HG02973 (cell line): ENCODE measurements at regions not wholly inside any gene's neighbourhood (a gene's known extent, or its start where the extent isn't known, plus 50 kb on each side); places are given as distances from the start of the nearest gene placed in this dataset.
"Not testable (repeated sequence)": the region's sequence is repeated elsewhere in the genome, so short reads cannot be mapped to it uniquely, and the experiment has no call there.

ENCODE experiments used
- ATAC-seq: cut with Tn5 transposase; IDR thresholded peaks from one replicate; pipeline ENCODE4 v1.9.1; 2021; ENCODE audit warnings: moderate library complexity; ENCODE audit not compliant: unreplicated experiment

DNA sequence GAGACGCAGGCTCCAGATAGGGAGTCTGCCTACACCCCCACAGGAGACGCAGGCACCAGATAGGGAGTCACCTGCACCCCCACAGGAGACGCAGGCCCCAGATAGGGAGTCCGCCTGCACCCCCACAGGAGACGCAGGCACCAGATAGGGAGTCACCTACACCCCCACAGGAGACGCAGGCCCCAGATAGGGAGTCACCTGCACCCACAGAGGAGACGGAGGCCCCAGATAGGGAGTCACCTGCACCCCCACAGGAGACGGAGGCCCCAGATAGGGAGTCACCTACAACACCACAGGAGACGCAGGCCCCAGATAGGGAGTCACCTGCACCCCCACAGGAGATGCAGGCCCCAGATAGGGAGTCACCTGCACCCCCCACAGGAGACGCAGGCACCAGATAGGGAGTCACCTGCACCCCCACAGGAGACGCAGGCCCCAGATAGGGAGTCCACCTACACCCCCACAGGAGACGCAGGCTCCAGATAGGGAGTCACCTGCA, 77.2 kb upstream of the PPP2R2D start:
- ATAC-seq: not testable (repeated sequence)

DNA sequence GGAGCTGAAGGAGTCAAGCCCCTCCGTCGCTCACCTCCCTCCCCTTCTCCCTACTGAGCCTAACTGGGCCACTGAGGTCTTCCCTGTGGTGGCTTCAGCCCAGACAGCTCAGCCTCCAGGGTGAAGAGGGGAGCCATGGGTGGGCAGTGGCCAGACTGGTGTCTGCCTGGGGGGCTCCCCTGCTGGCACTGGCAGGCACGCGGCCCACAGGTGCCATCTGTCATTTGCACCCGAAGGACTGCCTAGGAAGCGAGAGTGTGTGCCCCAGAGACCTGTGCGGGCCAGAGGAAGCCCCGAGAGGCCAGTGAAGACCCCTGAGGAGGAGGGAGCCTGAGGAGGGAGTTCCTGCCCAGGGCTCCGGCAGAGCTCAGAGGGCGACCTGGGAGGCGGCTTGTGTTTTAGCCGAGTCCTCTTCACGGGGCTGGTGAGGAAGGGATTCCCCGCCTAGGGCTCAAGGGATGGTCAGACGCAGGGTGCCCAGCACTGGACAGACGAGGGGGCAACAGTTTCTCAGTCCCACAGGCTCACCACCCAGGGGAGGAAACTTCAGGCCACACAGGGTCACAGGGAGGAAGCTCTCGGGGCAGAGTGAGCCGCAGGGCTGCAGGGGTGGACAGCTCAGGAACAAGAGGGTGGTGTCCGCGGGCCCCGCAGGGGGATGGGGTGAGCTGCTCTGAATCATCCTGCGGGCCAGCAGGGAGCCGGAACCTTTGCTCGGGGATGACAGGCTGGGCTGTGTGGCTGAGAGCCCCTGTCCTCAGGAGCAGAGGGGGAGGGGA, 76.2 kb upstream of the PPP2R2D start:
- ATAC-seq: no peak

DNA sequence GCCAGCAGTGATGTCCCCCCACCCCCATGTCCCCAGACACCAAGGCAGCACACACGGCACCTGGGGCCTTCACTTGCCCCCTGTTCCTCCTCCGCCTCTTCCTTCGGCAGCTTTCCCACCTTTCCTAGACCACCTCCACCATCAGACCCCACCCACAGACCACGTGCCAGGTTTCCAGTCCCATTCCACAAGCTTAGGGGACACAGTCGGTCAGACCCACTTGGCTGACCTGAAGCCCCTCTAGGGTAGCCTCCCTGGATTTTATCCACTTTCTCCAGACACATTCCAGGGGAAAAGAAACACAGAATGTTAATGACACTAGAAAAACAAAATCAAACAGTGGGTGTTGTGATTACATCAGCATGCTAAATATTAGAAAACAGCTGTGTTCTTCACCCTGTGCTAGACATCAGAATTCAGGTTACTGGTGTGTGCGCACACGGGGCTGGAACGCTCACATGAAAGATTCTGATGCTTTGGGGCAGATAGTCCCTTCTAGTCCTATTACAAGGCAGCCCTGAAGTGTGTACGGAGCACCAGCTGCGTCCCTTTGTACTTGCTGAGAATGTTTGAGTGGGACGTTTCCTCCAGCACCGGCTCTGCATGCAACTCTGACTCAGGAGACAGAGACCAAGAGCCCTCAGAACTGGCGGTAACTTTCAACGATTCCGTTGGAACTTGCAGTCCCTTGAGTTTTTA, 75.5 kb upstream of the PPP2R2D start:
- no peak for ATAC-seq

DNA sequence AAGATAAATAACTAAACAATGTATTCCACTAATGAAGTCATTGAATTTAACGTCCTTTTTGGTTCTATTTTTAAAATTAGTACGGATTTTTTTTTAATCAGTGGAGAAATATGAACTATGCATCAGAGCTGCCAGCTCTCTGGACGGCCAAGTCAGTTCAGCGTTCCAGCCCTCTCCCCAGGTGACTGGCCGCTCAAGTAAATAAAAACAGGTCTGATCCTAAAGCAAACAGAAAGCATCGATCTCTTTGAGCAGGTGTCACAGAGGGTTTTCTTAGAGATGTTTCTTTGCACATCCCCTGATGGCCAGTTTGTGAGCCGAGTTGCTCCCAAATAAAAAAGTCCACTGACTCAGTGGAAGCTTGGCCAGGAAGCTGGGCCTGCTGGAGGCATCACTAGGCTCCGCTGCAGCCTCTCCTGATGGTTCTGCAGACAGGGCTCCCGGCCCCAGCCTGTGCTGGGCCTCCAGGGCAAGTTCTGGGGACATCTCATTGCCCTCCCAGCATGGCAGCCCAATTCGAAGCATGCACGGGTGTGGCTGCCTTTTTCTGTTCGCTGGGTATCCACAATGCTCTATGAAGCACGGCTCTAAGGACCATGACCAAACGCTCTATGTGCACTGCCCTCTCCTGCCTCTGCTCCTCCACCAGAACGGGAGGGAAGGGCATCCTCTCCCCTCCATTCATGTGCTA, 74.7 kb upstream of the PPP2R2D start:
- no peak for ATAC-seq

DNA sequence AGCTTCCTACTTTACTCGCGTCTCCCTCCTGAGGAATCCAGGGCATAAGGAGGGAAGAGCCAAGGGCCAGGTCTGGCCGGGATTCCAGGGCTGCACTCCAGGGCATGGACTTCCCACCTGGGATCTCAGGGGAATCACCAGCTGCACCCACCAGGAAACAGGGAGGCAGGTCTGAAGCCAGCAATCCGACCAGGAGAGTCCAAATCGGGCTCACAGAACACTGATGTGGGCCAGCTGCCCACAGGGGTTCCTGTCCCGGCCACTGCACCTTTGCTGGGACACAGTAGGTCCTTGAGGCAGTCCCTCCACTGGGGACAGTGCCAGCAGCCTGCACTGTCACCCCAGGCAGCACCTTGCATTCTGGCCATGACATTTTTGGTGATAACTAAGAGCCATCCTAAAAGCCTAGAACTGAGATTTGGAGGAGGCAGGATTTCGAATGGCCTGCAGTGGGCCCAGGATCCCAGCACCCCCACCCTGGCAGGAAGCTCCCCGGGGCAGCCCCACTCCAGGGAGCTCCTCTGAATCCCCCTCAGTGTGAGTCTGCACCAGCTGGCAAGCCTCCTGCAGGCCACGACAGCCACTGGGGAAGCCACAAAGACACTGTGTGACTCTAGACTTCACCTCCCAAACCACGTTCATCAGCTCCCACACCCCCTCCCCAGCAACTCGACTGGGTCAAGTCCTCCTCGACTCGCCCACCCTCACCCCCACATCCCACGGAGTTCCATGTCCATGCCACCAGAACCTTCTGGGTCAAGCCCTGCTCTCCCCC, 71.5 kb upstream of the PPP2R2D start:
- ATAC-seq: no peak

DNA sequence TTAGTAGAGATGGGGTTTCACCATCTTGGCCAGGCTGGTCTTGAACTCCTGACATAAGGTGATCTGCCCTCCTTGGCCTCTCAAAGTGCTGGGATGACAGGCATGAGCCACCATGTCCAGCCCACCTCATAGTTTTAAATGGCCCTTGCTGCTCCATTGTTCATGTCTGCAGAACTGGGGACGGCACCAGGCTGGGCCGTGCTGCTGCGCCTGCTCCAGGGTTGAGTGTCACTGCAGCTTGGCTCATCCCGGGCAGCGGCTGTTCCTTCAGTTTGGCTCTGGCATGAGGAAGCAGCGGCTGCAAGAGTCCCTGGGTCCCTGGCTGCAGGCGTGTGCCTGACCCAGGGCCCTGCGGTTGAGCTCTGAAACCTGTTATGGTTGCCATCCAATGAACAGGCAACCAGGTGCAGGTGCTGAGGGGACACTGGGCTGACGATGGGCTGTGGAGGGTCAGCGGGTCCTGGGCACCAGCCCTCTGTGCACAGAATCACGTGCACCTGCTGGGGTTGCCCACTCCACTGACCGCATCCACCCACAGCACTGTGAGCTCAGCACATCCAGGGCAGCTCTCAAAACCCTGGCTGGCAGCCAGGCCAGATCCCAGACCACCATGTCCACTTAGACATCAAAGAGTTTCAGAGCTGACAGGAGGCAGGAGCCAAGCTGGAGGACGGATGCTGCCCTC, 70.2 kb upstream of the PPP2R2D start:
- ATAC-seq: no peak

DNA sequence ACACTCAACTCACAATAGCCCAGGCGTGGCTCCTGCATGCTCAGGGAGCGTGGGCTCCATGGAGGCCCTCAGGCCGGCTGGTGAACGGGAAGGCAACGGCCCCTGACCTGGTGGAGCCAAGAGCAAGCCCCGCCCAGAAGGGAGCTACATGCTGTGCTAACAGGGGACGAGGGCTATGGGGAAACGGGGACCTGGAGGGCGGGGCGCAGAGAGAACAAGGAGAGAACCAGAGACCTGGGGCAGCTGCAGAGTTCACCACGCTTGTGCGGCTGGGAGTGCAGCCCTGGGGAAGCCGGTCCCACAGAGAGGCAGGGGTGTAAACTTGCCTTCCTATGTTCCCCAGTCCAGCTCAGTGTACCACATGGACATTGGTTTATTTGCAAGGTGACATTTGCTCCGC, 69.2 kb upstream of the PPP2R2D start:
- no peak for ATAC-seq

DNA sequence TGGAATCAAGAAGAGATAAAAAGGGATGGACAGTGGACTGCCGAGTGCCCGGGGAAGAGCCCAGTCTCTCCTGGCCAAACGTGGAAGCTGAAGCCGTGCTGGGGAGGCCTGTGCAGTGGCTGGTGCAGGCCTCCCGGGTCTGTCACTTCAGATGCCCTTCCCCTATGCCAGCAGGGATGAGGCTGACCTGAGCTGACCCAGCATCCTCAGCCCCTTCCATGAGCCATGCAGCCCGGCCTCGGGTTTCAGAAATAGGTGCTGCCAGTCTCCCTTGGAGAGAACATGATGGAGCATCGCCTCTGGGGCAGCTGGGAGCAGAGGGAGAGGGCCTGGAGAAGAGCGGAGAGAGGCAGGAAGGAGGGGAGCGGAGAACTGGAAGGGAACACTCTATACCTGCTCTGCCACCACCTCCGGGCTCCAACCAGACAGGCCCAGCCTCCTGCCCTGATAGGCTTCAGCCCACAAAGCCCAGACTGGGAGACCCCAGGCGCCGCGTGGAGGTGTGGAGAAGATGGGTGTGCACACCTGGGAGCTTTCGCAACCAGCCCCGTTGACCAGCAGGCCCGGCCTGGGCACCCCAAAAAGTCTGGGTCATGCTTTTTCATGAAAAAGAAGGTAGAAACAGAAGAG, 68.6 kb upstream of the PPP2R2D start:
- no peak for ATAC-seq

DNA sequence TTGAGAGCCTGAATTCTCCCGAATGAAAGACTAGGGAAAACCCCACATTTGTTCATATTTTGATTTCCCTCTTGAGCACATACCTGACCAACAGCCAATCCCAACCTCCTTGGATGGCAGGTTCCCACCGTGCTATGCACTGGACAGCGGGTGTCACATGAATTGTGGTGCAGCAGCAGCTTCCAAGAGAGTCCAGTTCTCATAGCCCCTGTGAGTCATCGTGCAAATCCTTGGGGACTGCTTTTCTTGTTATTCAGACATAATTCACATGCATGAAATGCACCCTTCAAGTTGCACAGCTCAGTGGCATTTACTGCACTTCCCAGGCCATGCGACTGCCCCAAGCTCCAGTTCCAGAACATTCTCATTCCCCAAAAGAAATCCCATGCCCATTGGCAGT, 67.8 kb upstream of the PPP2R2D start:
- no peak for ATAC-seq

DNA sequence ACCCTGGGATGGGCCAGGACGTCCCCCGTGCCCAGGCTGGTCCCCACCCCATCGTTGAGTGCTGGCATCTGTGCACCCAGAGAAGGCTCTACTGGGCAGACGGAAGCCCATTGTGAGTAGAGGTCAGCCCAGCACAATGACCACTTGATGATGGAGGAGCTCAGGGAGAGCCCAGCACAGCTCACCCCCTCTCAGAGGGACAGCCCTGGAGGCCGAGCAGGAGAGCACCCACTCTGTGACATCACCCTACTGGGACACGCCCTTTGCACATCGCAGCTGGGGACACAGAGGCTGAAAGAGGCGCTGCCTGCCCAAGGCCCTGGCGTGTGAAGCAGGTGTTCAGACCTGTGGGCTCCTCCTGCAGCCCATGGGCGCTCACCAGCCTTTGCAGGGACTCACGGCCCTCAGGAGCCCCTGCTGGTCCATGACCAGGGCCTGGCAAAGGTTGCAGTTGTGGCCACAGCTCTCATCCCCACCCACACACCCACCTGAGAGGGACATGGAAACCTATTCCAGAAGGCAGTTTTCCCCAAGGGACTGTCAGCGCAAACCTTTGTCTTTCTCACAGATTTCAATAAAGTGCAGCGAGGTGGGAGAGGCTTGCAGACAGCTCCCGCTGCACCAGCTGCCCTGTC, 67.2 kb upstream of the PPP2R2D start:
- no peak for ATAC-seq

DNA sequence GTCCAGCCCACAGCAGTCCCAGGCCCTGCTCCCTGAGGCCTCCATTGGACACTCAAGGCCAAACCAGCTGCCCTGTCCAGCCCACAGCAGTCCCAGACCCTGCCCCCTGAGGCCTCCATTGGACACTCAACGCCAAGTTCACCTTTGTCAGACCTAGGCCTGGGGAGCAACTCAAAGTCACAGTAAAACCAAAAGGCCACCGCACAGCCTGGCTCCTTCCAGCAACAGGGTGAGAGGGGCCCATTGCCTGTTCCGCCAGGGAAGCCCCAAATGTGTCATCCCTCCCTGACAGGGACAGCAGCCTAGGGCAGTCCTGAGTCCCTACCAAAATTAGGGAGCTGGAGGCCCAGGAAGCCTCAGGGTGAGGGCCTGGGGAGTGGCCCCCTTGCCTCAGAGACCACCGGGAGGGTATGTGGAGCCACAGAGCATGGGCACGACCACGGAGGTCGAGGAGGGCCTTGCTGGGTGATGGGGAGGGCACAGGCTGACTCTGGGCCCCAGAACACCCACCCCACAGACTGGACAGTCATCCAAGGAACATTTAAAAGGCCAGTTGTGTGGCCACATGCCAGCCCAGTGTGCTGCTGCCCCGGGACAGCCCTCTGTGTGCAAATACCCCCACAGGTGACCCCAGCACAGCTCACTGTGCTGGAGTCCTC, 66.5 kb upstream of the PPP2R2D start:
- no peak for ATAC-seq

DNA sequence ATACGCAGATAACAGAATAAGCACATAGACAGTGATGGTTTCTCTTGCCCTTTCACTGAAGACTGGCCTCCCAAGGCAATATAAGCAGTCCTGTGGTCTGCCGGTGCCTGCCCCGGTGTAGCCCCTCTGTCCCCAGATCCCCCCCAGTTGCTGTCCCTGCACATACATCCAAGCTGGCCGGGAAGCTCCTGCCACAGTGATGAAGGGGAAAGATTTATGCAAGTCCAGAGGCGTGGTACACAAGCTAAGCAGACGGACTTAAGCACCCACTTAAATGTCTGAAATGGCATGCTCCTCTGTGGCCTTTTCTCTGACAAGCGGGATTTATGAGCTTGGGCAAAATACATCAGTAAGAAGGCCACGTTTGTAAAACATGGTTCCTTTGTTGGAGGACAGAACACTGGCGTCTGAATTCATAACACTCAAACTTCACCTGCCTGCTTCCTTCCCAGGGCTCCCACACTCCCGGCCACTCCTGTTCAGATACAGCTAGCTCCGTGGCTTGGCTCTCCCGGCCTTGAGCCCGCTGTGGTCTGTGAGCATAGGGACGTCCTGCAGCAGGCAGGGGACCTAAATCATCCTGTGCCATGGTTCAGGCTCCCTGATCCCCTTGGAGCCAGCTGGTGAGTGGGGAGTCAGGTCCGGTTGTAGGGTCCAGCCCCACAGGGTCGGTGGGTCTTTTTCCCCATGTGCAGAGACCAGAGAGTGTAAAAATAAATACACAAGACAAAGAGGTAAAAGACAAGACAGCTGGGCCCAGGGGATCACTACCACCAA, 61.7 kb upstream of the PPP2R2D start:
- no peak for ATAC-seq

DNA sequence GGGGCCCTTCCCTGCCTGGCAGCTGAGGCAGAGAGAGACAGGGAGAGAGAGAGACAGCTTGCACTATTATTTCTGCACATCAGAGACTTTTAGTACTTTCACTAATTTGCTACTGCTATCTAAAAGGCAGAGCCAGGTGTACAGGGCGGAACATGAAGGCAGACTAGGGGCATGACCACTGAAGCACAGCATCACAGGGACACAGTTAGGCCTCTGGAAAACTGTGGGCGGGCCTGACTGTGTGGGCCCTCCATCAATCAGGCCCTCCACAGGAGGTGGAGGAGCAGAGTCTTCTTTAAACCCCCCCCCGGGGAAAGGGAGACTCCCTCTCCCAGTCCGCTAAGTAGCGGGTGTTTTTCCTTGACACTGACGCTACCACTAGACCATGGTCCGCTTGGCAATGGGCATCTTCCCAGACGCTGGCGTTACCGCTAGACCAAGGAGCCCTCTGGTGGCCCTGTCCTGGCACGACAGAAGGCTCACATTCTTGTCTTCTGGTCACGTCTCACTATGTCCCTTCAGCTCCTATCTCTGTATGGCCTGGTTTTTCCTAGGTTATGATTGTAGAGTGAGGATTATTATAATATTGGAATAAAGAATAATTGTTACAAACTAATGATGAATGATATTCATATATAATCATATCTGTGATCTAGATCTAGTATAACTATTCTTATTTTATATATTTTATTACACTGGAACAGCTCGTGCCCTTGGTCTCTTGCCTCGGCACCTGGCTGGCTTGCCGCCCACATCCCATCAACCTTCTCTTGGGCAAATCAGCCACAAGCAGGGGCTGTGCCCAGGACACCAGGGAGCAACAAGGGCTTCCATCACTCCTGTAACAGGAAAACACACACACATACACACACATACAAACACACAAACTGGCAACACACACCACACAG, 60.7 kb upstream of the PPP2R2D start:
- not testable (repeated sequence) for ATAC-seq

DNA sequence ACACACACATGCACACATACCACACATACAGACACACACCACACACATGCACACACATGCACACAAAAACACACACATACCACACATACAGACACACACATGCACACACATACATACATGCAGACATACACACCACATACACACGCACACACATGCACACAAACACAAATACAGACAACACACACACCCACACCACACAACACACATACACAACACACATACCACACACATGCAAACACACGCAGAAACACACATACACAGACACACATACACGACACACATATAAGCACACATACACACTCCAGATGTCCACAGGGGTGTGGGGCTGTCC, 60.1 kb upstream of the PPP2R2D start:
- no peak for ATAC-seq

DNA sequence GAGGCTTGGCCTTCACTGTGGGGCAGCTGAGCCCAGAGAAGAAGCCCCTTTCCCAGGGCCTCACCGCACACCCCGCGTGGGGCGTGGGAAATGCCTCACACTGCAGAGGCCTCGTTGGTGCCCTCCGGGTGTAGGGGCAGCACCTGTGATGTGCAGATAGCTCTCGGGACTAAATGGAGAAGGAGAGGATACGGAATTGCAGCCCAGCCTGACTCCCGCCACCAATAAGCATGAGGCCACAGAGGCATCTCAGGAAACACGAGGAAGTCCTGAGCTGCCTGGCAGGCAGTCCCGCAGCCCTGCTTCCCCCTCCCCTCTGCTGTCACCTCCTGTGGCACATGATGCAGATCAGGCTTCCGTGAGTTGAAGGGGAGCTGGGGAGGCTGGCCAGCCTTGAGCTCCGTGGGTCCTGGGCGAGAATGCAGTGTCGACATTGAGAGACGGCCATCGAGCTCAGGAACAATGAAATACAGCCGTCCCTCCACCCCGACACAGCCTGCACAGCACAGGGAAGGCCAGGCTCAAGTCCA, 59.6 kb upstream of the PPP2R2D start:
- ATAC-seq: no peak

DNA sequence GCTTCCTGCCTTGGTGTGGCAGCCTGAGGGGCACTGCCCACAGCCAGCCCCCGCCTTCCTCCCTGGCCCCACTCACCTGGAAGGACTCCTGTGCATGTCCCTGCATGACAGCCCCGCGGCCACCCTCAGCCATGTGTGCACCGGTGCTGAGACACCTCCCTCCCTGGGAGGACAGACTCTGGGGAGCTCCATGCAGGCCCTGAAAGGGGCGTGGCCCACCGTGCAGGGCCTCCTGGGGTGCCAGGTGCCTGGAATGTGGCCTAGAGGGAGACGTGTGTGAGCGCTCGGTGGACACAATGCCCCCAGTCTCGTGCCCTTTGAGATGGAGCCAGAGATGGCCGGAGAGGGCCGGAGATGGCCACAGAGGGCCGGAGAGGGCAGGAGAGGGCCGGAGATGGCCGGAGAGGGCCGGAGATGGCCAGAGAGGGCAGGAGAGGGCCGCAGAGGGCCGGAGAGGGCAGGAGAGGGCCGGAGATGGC, 59.1 kb upstream of the PPP2R2D start:
- ATAC-seq: no peak
